Hepatocyte (in vitro differentiated cells): ENCODE measurements at regions not wholly inside any gene's neighbourhood (a gene's known extent, or its start where the extent isn't known, plus 50 kb on each side); places are given as distances from the start of the nearest gene placed in this dataset.

Experiments used
- EZH2 ChIP-seq: fragments of 200-600 bp; sonication (generic); IDR thresholded peaks from 2 replicates; pipeline ENCODE4 v1.6.1; 2016; ENCODE audit warnings: antibody characterized with exemption, mild to moderate bottlenecking, borderline replicate concordance
- EZH2phosphoT487 ChIP-seq: fragments of 200-600 bp; sonication (generic); IDR thresholded peaks from one replicate; pipeline ENCODE4 v1.6.1; 2018; ENCODE audit warnings: antibody characterized with exemption, mild to moderate bottlenecking, low read depth, moderate library complexity; ENCODE audit not compliant: unreplicated experiment, severe bottlenecking
- TF ChIP-seq, protein P1 (sequence below): fragments of 200-600 bp; sonication (generic); IDR thresholded peaks from 2 replicates; pipeline ENCODE4 v1.5.1; 2016; ENCODE audit warnings: antibody characterized with exemption, mild to moderate bottlenecking; ENCODE audit not compliant: poor library complexity

DNA sequence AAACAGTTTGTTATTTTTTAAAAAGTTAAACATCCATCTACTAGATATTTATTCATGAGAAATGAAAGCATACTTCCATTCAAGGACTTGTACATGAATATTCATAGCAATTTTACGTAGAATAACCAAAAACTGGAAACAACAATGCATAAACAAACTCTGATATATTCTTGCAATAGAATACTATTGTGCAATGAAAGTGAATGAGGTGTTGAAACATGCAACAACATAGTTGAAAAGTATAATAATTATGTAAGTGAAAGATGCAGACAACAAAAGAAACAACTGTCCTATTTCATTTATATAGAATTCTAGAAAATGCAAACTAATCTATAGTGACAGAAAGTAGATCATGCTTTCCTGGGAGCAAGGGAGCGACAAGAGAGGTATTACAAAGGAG, 206.6 kb upstream of the KLHL29 start:
- TF ChIP-seq, protein P1, sequence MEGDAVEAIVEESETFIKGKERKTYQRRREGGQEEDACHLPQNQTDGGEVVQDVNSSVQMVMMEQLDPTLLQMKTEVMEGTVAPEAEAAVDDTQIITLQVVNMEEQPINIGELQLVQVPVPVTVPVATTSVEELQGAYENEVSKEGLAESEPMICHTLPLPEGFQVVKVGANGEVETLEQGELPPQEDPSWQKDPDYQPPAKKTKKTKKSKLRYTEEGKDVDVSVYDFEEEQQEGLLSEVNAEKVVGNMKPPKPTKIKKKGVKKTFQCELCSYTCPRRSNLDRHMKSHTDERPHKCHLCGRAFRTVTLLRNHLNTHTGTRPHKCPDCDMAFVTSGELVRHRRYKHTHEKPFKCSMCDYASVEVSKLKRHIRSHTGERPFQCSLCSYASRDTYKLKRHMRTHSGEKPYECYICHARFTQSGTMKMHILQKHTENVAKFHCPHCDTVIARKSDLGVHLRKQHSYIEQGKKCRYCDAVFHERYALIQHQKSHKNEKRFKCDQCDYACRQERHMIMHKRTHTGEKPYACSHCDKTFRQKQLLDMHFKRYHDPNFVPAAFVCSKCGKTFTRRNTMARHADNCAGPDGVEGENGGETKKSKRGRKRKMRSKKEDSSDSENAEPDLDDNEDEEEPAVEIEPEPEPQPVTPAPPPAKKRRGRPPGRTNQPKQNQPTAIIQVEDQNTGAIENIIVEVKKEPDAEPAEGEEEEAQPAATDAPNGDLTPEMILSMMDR: no peak
- TF ChIP-seq EZH2 (no peak), EZH2phosphoT487 (no peak)
